Brain microvascular endothelial cell (primary cell): ENCODE measurements at regions not wholly inside any gene's neighbourhood (a gene's known extent, or its start where the extent isn't known, plus 50 kb on each side); places are given as distances from the start of the nearest gene placed in this dataset.

Experiments used
- DNase-seq: peaks from one replicate; pipeline ENCODE4 v3.0.0-alpha.2; 2020
- H3K27ac ChIP-seq: fragments of 250-450 bp; sonication (Bioruptor Pico); 2 replicates; pipeline ENCODE4 v1.5.1; 2020; ENCODE audit warnings: mild to moderate bottlenecking, moderate library complexity
- H3K27me3 ChIP-seq: fragments of 250-450 bp; sonication (Bioruptor Pico); replicated peaks from 2 replicates; pipeline ENCODE4 v1.5.1; 2020; ENCODE audit warnings: mild to moderate bottlenecking
- H3K36me3 ChIP-seq: fragments of 250-450 bp; sonication (Bioruptor Pico); replicated peaks from 2 replicates; pipeline ENCODE4 v1.5.1; 2020; ENCODE audit warnings: mild to moderate bottlenecking
- H3K4me3 ChIP-seq: 2 replicates; pipeline ENCODE4 v1.5.1; 2011; ENCODE audit warnings: low read depth, mild to moderate bottlenecking, control low read depth, low read length, moderate library complexity
- CTCF ChIP-seq: IDR thresholded peaks from 2 replicates; pipeline ENCODE4 v1.5.1; 2011; ENCODE audit warnings: low read depth, mild to moderate bottlenecking, moderate library complexity, low read length, control low read depth, inconsistent platforms; ENCODE audit errors: missing control alignments
- in situ Hi-C: cut with HindIII; loops from 2 replicates; pipeline ENCODE4 v1.10.0; 2017; ENCODE audit warnings: low sequenced_read_pairs, low pct_ligation_motif_present

- Histone ChIP-seq H3K27me3 (no peaks in the 10 kb centered on the region), H3K4me3 (no peak overlapping the region), H3K36me3 (no peaks in the 10 kb centered on the region), H3K27ac (no peak overlapping the region)
- no peak for DNase-seq
- in situ Hi-C loops, result no loop called here
- TF ChIP-seq CTCF, result no peak
Observed at GRCh38 chr3:159831466-159831865, 157.2 kb upstream of the IL12A start.

- no peak for TF ChIP-seq CTCF
- no peak for DNase-seq
- no peaks in the 10 kb centered on the region for H3K36me3 ChIP-seq
- H3K27ac ChIP-seq, result no peak overlapping the region
- H3K4me3 ChIP-seq, result no peak overlapping the region
- no peaks in the 10 kb centered on the region for H3K27me3 ChIP-seq
- in situ Hi-C loops, result no loop called here
Observed at GRCh38 chr3:159832024-159832423, 156.6 kb upstream of the IL12A start.

GRCh38 chr3:159835126-159835525, 153.5 kb upstream of the IL12A start:
- Histone ChIP-seq H3K27ac (no peak overlapping the region), H3K36me3 (no peaks in the 10 kb centered on the region), H3K27me3 (no peaks in the 10 kb centered on the region), H3K4me3 (no peak overlapping the region)
- DNase-seq, result no peak
- no peak for TF ChIP-seq CTCF
- in situ Hi-C loops, result no loop called here

GRCh38 chr3:159837725-159838124, 150.9 kb upstream of the IL12A start:
- in situ Hi-C loops, result no loop called here
- no peak overlapping the region for H3K27ac ChIP-seq
- no peaks in the 10 kb centered on the region for H3K36me3 ChIP-seq

GRCh38 chr3:159838938-159839337, 149.7 kb upstream of the IL12A start:
- Histone ChIP-seq H3K27ac (no peak overlapping the region), H3K36me3 (no peaks in the 10 kb centered on the region), H3K27me3 (no peaks in the 10 kb centered on the region), H3K4me3 (no peak overlapping the region)
- TF ChIP-seq CTCF, result no peak
- in situ Hi-C loops, result no loop called here
- no peak for DNase-seq

More at GRCh38 chr3:159837725-159838124, 150.9 kb upstream of the IL12A start:
- no peak for DNase-seq
- Histone ChIP-seq H3K4me3 (no peak overlapping the region), H3K27me3 (no peaks in the 10 kb centered on the region)
- no peak for TF ChIP-seq CTCF

GRCh38 chr3:159839561-159840379, 148.9 kb upstream of the IL12A start, which contains the start of gene SCHIP1:
Gene SCHIP1 (plus strand): TSS chr3:159839861.
- peak within 1 kb of the TSS; percentile 46 for H3K4me3 ChIP-seq

More at GRCh38 chr3:159839561-159840379, 148.9 kb upstream of the IL12A start, which contains the start of gene SCHIP1:
- no peak for TF ChIP-seq CTCF
- H3K27me3 ChIP-seq, result no peaks in the 10 kb centered on the region
- H3K27ac ChIP-seq, result no peak within 1 kb of the TSS
- H3K36me3 ChIP-seq, result no peaks in the 10 kb centered on the region
- no peak for DNase-seq
- in situ Hi-C loops, result no loop called here
